ENCODE measurements at regions not wholly inside any gene's neighbourhood (a gene's known extent, or its start where the extent isn't known, plus 50 kb on each side); places are given as distances from the start of the nearest gene placed in this dataset.

DNA sequence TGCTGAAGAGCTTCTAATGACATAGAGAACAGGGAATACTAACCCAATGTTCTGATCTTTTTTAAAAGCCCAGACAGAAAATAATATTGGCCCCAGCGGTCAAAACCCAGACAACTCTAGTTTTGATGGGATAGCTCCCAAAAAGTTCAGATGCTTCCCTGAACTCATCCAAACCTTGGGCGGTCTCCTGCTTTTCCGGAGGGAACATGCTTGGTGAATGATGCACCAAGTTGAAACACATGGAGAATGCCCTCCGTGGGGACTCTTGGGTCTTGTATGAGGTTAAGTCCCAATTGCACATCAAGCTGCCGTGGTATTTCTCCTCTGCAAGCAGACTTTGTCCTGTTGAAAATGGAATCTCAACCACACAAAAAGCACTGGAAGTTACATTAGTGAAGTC is 120.7 kb upstream of the CTAGE1 start:
- TF ChIP-seq, protein P1, sequence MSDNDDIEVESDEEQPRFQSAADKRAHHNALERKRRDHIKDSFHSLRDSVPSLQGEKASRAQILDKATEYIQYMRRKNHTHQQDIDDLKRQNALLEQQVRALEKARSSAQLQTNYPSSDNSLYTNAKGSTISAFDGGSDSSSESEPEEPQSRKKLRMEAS (IDR thresholded peaks at IDR 0.05; ENCODE audit: low read depth, low read length) = no peak
- TF ChIP-seq MYC (IDR thresholded peaks at IDR 0.05; ENCODE audit: low read depth, low read length) (no peak), POLR2A (IDR thresholded peaks at IDR 0.05; ENCODE audit: extremely low read depth, insufficient read length) (no peak)
- no peak for DNase-seq (ENCODE audit: low read depth)
- no peak overlapping the region for H3K4me3 ChIP-seq (ENCODE audit: low read depth, low read length)

DNA sequence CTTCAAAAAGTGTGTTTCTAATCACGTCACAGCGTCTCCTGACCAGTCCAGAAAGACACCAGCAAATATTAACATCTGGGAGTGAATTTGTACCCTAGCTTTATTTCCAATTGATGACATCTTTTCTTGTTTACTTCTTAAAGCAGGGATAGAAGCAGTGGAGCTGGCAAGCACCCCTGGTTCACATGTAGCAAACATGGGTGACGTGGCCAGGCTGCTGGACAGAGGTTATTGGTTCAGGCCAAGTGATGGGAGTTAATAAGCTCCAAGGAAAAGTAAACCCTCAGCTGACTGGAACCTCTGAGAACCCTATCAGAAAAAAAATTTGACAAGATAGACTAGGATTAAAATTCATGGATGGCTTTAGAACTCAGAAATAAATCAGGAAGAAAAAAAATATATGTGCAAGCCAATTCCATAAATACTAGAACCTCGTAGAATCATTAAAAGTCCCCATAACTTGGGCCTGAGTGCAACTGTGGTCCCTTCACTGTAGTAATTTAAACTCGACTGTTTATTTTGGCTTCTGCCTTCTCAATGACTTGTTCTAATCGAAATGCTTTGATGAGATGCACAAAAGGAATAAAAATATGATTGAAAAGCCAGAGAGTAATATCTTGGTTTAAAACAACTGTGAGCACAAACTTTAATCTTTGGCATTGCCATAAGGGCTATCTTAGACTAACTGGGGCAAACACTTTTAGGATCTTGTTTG is 121.5 kb upstream of the CTAGE1 start:
- TF ChIP-seq, protein P2, sequence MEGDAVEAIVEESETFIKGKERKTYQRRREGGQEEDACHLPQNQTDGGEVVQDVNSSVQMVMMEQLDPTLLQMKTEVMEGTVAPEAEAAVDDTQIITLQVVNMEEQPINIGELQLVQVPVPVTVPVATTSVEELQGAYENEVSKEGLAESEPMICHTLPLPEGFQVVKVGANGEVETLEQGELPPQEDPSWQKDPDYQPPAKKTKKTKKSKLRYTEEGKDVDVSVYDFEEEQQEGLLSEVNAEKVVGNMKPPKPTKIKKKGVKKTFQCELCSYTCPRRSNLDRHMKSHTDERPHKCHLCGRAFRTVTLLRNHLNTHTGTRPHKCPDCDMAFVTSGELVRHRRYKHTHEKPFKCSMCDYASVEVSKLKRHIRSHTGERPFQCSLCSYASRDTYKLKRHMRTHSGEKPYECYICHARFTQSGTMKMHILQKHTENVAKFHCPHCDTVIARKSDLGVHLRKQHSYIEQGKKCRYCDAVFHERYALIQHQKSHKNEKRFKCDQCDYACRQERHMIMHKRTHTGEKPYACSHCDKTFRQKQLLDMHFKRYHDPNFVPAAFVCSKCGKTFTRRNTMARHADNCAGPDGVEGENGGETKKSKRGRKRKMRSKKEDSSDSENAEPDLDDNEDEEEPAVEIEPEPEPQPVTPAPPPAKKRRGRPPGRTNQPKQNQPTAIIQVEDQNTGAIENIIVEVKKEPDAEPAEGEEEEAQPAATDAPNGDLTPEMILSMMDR (IDR thresholded peaks at IDR 0.05; ENCODE audit: low read depth, low read length) = no peak
- TF ChIP-seq POLR2A (IDR thresholded peaks at IDR 0.05; ENCODE audit: extremely low read depth, insufficient read length) (no peak), MYC (IDR thresholded peaks at IDR 0.05; ENCODE audit: low read depth, low read length) (no peak)
- TF ChIP-seq, protein P1 (IDR thresholded peaks at IDR 0.05; ENCODE audit: low read depth, low read length) = no peak
- H3K4me3 ChIP-seq (ENCODE audit: low read depth, low read length) = no peak overlapping the region
- DNase-seq (ENCODE audit: low read depth) = no peak

DNA sequence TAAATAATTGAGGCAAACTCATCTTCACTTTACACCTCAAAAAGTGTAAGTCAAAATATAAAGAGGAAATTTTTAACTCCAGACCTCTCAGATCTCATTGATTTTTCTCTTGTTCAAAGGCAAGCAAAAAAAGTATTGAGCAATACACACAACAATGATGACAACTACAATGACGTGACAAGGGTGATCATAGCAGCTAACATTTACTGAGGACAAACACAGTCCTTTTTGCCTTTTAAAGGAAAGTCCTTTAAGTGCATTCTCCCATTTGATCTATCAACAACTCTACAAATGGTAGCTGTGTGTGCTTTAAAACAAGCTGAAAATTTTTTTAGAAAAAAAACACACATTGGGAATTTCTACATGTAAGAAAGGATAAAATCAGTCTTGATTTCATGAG is 123.5 kb upstream of the CTAGE1 start:
- H3K4me3 ChIP-seq (ENCODE audit: low read depth, low read length) = no peak overlapping the region
- no peak for DNase-seq (ENCODE audit: low read depth)
- TF ChIP-seq, protein P2 (IDR thresholded peaks at IDR 0.05; ENCODE audit: low read depth, low read length) = no peak
- TF ChIP-seq, protein P1 (IDR thresholded peaks at IDR 0.05; ENCODE audit: low read depth, low read length) = no peak
- no peak for TF ChIP-seq POLR2A (IDR thresholded peaks at IDR 0.05; ENCODE audit: extremely low read depth, insufficient read length)
- TF ChIP-seq MYC (IDR thresholded peaks at IDR 0.05; ENCODE audit: low read depth, low read length) = no peak

DNA sequence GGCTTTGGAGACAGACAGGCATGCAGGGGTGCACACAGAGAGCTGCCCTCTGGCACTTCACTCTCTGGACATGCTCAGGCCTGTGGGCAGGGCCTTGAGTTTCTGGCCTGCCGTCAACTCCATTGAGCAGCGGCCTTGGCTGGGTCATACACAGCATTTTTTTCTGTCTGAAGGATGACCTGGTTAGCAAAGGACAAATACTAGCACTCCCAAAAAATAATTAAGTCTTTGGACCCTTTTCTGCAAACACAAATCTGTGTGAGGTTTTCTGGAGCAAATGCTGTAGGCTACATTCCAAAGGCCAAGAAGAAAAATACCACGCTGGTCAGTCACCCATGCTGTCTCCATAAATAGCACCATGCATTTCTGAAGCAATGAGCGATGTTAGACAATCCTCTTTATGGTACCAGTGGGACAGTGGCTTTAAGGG is 124.7 kb upstream of the CTAGE1 start:
- TF ChIP-seq MYC (IDR thresholded peaks at IDR 0.05; ENCODE audit: low read depth, low read length) (no peak), POLR2A (IDR thresholded peaks at IDR 0.05; ENCODE audit: extremely low read depth, insufficient read length) (no peak)
- TF ChIP-seq, protein P2 (IDR thresholded peaks at IDR 0.05; ENCODE audit: low read depth, low read length) = no peak
- TF ChIP-seq, protein P1 (IDR thresholded peaks at IDR 0.05; ENCODE audit: low read depth, low read length) = no peak
- no peak for DNase-seq (ENCODE audit: low read depth)
- H3K4me3 ChIP-seq (ENCODE audit: low read depth, low read length) = no peak overlapping the region

DNA sequence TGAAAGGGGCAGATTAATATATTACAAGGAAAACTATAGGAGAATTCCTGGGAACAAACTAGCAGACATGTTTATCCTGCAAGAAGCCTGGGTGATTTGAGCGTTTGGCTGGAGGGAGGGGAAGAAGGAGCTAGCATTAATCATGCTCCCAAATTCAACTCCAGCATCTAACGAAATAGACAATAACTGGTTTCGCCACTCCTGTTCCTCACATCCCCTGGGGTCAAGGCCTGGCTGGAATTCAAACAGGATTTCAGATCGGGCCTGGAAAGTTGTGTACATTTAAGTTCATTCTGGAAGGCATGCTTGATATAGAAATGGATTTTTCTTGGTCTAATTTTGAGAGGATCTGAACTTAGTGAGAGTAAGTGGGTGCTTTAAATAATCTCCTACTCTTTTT is 126.1 kb upstream of the CTAGE1 start:
- TF ChIP-seq MYC (IDR thresholded peaks at IDR 0.05; ENCODE audit: low read depth, low read length) (no peak), POLR2A (IDR thresholded peaks at IDR 0.05; ENCODE audit: extremely low read depth, insufficient read length) (no peak)
- TF ChIP-seq, protein P2 (IDR thresholded peaks at IDR 0.05; ENCODE audit: low read depth, low read length) = no peak
- TF ChIP-seq, protein P1 (IDR thresholded peaks at IDR 0.05; ENCODE audit: low read depth, low read length) = no peak
- DNase-seq (ENCODE audit: low read depth) = no peak
- no peak overlapping the region for H3K4me3 ChIP-seq (ENCODE audit: low read depth, low read length)

DNA sequence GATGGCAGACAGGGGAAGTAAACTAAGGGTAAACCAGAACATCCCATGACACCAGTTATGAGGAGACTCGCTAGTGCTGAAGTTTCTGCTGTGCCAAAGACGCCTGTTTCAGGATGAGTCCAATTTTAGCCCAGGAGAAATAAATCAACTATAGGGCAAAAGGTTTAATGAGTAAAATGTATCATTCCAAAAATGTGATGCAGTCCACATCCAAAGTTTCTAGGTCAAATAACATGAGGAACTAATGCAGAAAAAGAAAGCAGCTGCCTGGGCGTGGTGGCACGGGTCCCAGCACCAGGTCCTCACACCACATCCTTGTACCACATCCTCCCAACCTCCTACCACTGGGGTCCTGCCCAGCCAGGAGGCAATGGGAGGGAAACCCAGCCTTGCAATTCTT is 126.9 kb upstream of the CTAGE1 start:
- no peak overlapping the region for H3K4me3 ChIP-seq (ENCODE audit: low read depth, low read length)
- DNase-seq (ENCODE audit: low read depth) = no peak
- no peak for TF ChIP-seq MYC (IDR thresholded peaks at IDR 0.05; ENCODE audit: low read depth, low read length)
- TF ChIP-seq POLR2A (IDR thresholded peaks at IDR 0.05; ENCODE audit: extremely low read depth, insufficient read length) = no peak
- TF ChIP-seq, protein P1 (IDR thresholded peaks at IDR 0.05; ENCODE audit: low read depth, low read length) = no peak
- TF ChIP-seq, protein P2 (IDR thresholded peaks at IDR 0.05; ENCODE audit: low read depth, low read length) = no peak
